ENCODE measurements at regions not wholly inside any gene's neighbourhood (a gene's known extent, or its start where the extent isn't known, plus 50 kb on each side); places are given as distances from the start of the nearest gene placed in this dataset.

DNA sequence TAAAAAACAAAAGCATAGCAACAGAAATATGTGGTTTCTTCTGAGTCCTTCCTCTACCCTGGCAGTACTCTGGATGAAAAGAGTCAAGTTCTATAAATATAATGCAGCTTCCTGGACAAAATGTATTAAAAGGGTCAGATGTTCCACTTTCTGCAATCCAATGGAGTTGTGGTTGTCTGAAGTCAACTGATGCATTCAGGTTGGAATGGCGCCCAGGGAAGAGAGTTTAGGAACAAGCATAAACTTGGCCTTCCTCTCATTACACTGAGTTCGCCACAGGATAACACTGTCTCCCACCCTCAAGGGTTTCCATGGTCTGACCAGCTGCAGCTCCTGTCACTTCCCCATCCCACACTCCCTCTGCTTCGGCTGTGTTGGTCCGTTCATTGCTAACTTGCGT, 66.4 kb downstream of the PLEKHG1 start:
- 88% methylated on average over 5 of the region's 5 CpGs for WGBS (ENCODE audit: low lambda C conversion rate, missing lambda C conversion rate)
- DNase-seq (ENCODE audit: low spot score): no peak
- H3K4me1 ChIP-seq (ENCODE audit: insufficient read depth): peaks cover 21% of the 10 kb centered on the region

DNA sequence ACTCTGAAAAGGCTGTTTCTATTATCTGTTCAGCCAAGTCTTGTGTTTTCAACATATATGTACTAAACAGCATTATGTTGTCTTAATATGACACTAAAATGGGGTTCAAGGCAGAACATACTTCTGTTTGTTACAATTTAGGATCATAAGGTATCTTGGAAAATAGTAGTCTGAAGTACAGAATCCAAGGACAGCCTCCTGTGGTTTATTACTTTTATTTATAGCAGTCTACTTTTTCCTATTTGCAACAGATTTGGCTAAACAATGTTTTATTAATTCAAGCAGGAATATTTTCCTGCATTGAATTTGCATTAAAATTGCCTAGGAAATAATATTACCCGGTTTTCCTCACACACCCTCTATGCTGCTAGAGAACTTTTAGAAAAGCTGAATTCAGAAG, 67.7 kb downstream of the PLEKHG1 start:
- H2AFZ ChIP-seq: no peak overlapping the region
- no peak overlapping the region for H3K4me2 ChIP-seq

More for the DNA sequence above, 66.4 kb downstream of the PLEKHG1 start:
- Histone ChIP-seq H3K27me3 (no peaks in the 10 kb centered on the region), H3K36me3 (replicated peaks; ENCODE audit: insufficient read depth, low read depth) (no peaks in the 10 kb centered on the region), H3K9me2 (replicated peaks; ENCODE audit: insufficient read depth) (no peaks in the 10 kb centered on the region), H4K20me1 (ENCODE audit: insufficient read depth, poor library complexity, severe bottlenecking) (no peaks in the 10 kb centered on the region), H3K9me3 (ENCODE audit: low read depth) (no peaks in the 10 kb centered on the region), H3K27ac (no peak overlapping the region), H3K4me3 (no peak overlapping the region), H3K4me2 (no peak overlapping the region), H2AFZ (no peak overlapping the region), H3K79me2 (peaks cover 4% of the 10 kb centered on the region)
- TF ChIP-seq EZH2phosphoT487 (IDR thresholded peaks at IDR 0.05; ENCODE audit: low read depth, severe bottlenecking, unreplicated experiment) (no peak), EZH2 (IDR thresholded peaks at IDR 0.05; ENCODE audit: borderline replicate concordance) (no peak)
- TF ChIP-seq, protein P1, sequence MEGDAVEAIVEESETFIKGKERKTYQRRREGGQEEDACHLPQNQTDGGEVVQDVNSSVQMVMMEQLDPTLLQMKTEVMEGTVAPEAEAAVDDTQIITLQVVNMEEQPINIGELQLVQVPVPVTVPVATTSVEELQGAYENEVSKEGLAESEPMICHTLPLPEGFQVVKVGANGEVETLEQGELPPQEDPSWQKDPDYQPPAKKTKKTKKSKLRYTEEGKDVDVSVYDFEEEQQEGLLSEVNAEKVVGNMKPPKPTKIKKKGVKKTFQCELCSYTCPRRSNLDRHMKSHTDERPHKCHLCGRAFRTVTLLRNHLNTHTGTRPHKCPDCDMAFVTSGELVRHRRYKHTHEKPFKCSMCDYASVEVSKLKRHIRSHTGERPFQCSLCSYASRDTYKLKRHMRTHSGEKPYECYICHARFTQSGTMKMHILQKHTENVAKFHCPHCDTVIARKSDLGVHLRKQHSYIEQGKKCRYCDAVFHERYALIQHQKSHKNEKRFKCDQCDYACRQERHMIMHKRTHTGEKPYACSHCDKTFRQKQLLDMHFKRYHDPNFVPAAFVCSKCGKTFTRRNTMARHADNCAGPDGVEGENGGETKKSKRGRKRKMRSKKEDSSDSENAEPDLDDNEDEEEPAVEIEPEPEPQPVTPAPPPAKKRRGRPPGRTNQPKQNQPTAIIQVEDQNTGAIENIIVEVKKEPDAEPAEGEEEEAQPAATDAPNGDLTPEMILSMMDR (IDR thresholded peaks at IDR 0.05; ENCODE audit: poor library complexity): no peak

DNA sequence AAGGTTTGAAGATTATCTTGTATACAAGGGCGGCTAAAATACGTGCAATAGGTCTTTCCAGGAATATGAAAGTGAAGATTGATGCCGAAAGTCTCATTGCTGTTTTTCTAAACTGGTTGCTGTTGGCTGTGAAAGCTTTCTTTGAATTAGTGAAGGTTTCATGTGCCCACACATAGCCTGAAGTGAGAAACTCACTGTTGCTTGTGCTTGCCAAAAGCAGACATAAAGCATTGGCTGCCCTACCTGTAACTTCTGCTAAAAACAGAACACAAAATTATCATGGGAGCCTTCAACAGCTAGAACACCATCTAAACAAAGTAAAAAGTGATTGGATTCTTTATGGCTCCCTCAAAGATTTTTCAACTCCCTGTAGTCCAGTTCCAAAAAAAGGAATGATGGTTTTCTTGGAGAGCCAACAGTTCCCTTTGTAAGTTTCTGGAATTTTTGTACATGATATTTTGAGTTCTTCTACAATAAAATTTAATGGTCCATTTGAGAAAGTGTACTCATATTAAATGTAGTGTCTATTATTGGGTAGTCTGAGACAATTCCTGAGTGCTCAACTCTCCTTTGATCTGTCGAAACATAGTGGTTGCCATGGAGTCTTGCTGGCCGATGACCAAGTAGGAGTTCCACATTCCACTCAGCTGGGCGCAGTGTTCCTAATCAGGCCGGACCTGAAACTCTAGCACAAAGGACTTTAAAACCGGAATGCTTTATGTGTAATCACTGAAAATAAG, 68.5 kb downstream of the PLEKHG1 start:
- Histone ChIP-seq H3K4me1 (ENCODE audit: insufficient read depth) (peaks cover 21% of the 10 kb centered on the region), H3K9me3 (ENCODE audit: low read depth) (no peaks in the 10 kb centered on the region), H3K4me3 (no peak overlapping the region), H4K20me1 (ENCODE audit: insufficient read depth, poor library complexity, severe bottlenecking) (no peaks in the 10 kb centered on the region), H3K27me3 (no peaks in the 10 kb centered on the region), H2AFZ (no peak overlapping the region), H3K79me2 (peaks cover 4% of the 10 kb centered on the region), H3K9me2 (replicated peaks; ENCODE audit: insufficient read depth) (no peaks in the 10 kb centered on the region), H3K4me2 (peak overlapping the region; percentile 37), H3K36me3 (replicated peaks; ENCODE audit: insufficient read depth, low read depth) (no peaks in the 10 kb centered on the region), H3K27ac (peak overlapping the region; percentile 84)
- TF ChIP-seq, protein P1 (IDR thresholded peaks at IDR 0.05; ENCODE audit: poor library complexity): peak; percentile 47
- TF ChIP-seq EZH2phosphoT487 (IDR thresholded peaks at IDR 0.05; ENCODE audit: low read depth, severe bottlenecking, unreplicated experiment): no peak
- 23% methylated on average over 8 of the region's 8 CpGs for WGBS (ENCODE audit: low lambda C conversion rate, missing lambda C conversion rate)
- peak; percentile 90 for DNase-seq (ENCODE audit: low spot score)

More for the DNA sequence above, 67.7 kb downstream of the PLEKHG1 start:
- Histone ChIP-seq H3K79me2 (peaks cover 4% of the 10 kb centered on the region), H4K20me1 (ENCODE audit: insufficient read depth, poor library complexity, severe bottlenecking) (no peaks in the 10 kb centered on the region), H3K4me3 (no peak overlapping the region), H3K4me1 (ENCODE audit: insufficient read depth) (peaks cover 21% of the 10 kb centered on the region), H3K27ac (peak overlapping the region; percentile 51), H3K36me3 (replicated peaks; ENCODE audit: insufficient read depth, low read depth) (no peaks in the 10 kb centered on the region), H3K27me3 (no peaks in the 10 kb centered on the region), H3K9me2 (replicated peaks; ENCODE audit: insufficient read depth) (no peaks in the 10 kb centered on the region), H3K9me3 (ENCODE audit: low read depth) (no peaks in the 10 kb centered on the region)
- no peak for DNase-seq (ENCODE audit: low spot score)
- 89% methylated on average over 1 of the region's 1 CpG for WGBS (ENCODE audit: low lambda C conversion rate, missing lambda C conversion rate)
- TF ChIP-seq EZH2 (IDR thresholded peaks at IDR 0.05; ENCODE audit: borderline replicate concordance) (no peak), EZH2phosphoT487 (IDR thresholded peaks at IDR 0.05; ENCODE audit: low read depth, severe bottlenecking, unreplicated experiment) (no peak)
- TF ChIP-seq, protein P1 (IDR thresholded peaks at IDR 0.05; ENCODE audit: poor library complexity): no peak

Measured in hepatocyte (in vitro differentiated cells).